ENCODE measurements at regions not wholly inside any gene's neighbourhood (a gene's known extent, or its start where the extent isn't known, plus 50 kb on each side); places are given as distances from the start of the nearest gene placed in this dataset.

DNA sequence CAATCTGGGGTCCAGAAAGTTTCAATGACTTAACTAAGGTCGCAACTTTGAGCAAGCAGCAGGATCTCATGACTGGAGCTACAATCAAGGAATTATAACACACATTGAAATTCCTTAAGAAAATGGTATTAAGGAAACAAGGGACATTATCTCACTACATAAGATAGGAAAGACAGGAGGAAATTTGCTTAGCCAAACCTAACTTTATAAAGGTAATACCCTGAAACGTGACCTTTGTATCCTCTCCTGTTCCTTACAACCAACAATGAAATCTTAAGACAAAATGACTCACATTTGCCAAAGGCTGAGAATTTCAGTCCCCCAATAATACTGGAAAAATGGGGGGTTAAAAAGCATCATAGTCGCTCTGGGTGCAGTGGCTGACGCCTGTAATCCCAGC is 218.9 kb upstream of the LYZL1 start:
- TF ChIP-seq ZNF24 (IDR thresholded peaks at IDR 0.05) (no peak), VEZF1 (CRISPR knock-in tag; IDR thresholded peaks at IDR 0.05) (no peak), EP300 (IDR thresholded peaks at IDR 0.05; ENCODE audit: low read length) (no peak)
